GM12891 (cell line): ENCODE measurements at regions not wholly inside any gene's neighbourhood (a gene's known extent, or its start where the extent isn't known, plus 50 kb on each side); places are given as distances from the start of the nearest gene placed in this dataset.

Source experiments
- DNase-seq: peaks from one replicate; pipeline ENCODE4 v3.0.0; 2011; ENCODE audit warnings: low spot score; ENCODE audit not compliant: insufficient read length
- FAIRE-seq: peaks from 2 replicates; lab custom pipeline; 2011; peaks lifted over from hg19 to GRCh38; lab: Jason Lieb, UNC
- PAX5 ChIP-seq: IDR thresholded peaks from 2 replicates; pipeline ENCODE4 v1.6.1; 2011; ENCODE audit warnings: low read length, moderate library complexity, mild to moderate bottlenecking; ENCODE audit not compliant: insufficient read depth, severe bottlenecking
- POLR2A ChIP-seq: IDR thresholded peaks from 2 replicates; pipeline ENCODE4 v1.6.1; 2011; ENCODE audit warnings: low read depth, low read length, control low read depth
- POLR2AphosphoS5 ChIP-seq: IDR thresholded peaks from 2 replicates; pipeline ENCODE4 v1.6.1; 2011; ENCODE audit warnings: low read depth, low read length, control low read depth
- POU2F2 ChIP-seq: IDR thresholded peaks from 2 replicates; pipeline ENCODE4 v1.6.1; 2011; ENCODE audit warnings: low read depth, mild to moderate bottlenecking, control low read depth, low read length, moderate library complexity
- SPI1 ChIP-seq: IDR thresholded peaks from 2 replicates; pipeline ENCODE4 v1.6.1; 2011; ENCODE audit warnings: low read depth, low read length, control low read depth
- TAF1 ChIP-seq: IDR thresholded peaks from 2 replicates; pipeline ENCODE4 v1.6.1; 2011; ENCODE audit warnings: low read depth, low read length, control low read depth

GRCh38 chr3:132209855-132210254, 107.4 kb upstream of the ACP3 start:
- DNase-seq = no peak
- TF ChIP-seq POLR2A (no peak), SPI1 (no peak), POU2F2 (no peak), TAF1 (no peak), PAX5 (no peak), POLR2AphosphoS5 (no peak)
- no peak for FAIRE-seq

- FAIRE-seq (peak; percentile 66), DNase-seq (no peak)
- TF ChIP-seq SPI1 (no peak), POLR2A (no peak), PAX5 (no peak), POLR2AphosphoS5 (no peak), TAF1 (no peak), POU2F2 (no peak)
Measured at GRCh38 chr3:132210476-132211346, 106.5 kb upstream of the ACP3 start.

GRCh38 chr3:132211896-132212295, 105.3 kb upstream of the ACP3 start:
- FAIRE-seq (no peak), DNase-seq (no peak)
- TF ChIP-seq PAX5 (no peak), POLR2A (no peak), TAF1 (no peak), SPI1 (no peak), POU2F2 (no peak)

GRCh38 chr3:132218817-132219755, 98.1 kb upstream of the ACP3 start:
- FAIRE-seq = no peak
- no peak for DNase-seq
- TF ChIP-seq TAF1 = no peak
- no peak for TF ChIP-seq PAX5
- TF ChIP-seq POLR2A = no peak
- TF ChIP-seq POLR2AphosphoS5 = no peak
- TF ChIP-seq POU2F2 = no peak
- no peak for TF ChIP-seq SPI1

GRCh38 chr3:132220986-132221385, 96.2 kb upstream of the ACP3 start:
- TF ChIP-seq PAX5 = no peak
- DNase-seq (no peak), FAIRE-seq (no peak)

- no peak for TF ChIP-seq PAX5
- no peak for TF ChIP-seq TAF1
- no peak for TF ChIP-seq POU2F2
- no peak for TF ChIP-seq SPI1
- no peak for TF ChIP-seq POLR2AphosphoS5
- no peak for TF ChIP-seq POLR2A
- DNase-seq (no peak), FAIRE-seq (no peak)
Measured at GRCh38 chr3:132222868-132223538, 94.2 kb upstream of the ACP3 start.

GRCh38 chr3:132225664-132226063, 91.5 kb upstream of the ACP3 start:
- TF ChIP-seq SPI1 (no peak), POLR2AphosphoS5 (no peak), TAF1 (no peak), POLR2A (no peak), POU2F2 (no peak), PAX5 (no peak)
- no peak for DNase-seq
- peak; percentile 9 for FAIRE-seq

- no peak for TF ChIP-seq PAX5
- no peak for TF ChIP-seq POU2F2
- no peak for TF ChIP-seq POLR2AphosphoS5
- no peak for TF ChIP-seq TAF1
- TF ChIP-seq SPI1 = no peak
- no peak for TF ChIP-seq POLR2A
- FAIRE-seq (no peak), DNase-seq (no peak)
Measured at GRCh38 chr3:132228923-132229322, 88.3 kb upstream of the ACP3 start.

GRCh38 chr3:132229641-132230040, 87.6 kb upstream of the ACP3 start:
- DNase-seq = no peak
- TF ChIP-seq POLR2AphosphoS5 (no peak), POLR2A (no peak), POU2F2 (no peak), SPI1 (no peak), PAX5 (no peak), TAF1 (no peak)
- no peak for FAIRE-seq
